Uterus (tissue), 2 donors: ENCODE measurements at regions not wholly inside any gene's neighbourhood (a gene's known extent, or its start where the extent isn't known, plus 50 kb on each side); places are given as distances from the start of the nearest gene placed in this dataset.

ENCODE experiments used
- CTCF ChIP-seq, 4 experiments: fragments of 200-600 bp in 2 of 4; fragments of 450-650 bp in 2 of 4; sonication (generic) in 2 of 4; IDR thresholded peaks; one replicate each; pipeline ENCODE4 v1.5.1; 2016 to 2019; ENCODE audit warnings: antibody characterized with exemption in 4 of 4, mild to moderate bottlenecking in 2 of 4, moderate library complexity in 1 of 4
- POLR2A ChIP-seq, 2 donors: fragments of 450-650 bp; IDR thresholded peaks; one replicate each; pipeline ENCODE4 v1.6.1; 2016; ENCODE audit warnings: antibody characterized with exemption in 2 of 2, mild to moderate bottlenecking in 1 of 2, moderate library complexity in 1 of 2

- TF ChIP-seq CTCF (IDR thresholded peaks at IDR 0.05) (no peak), POLR2A (IDR thresholded peaks at IDR 0.05) (no peak)
Observed at GRCh38 chr5:88613051-88613450, 269.9 kb downstream of the MEF2C start.
